CD4-positive, alpha-beta T cell treated with Interleukin-4 for 1 hour (primary cell): ENCODE measurements at regions not wholly inside any gene's neighbourhood (a gene's known extent, or its start where the extent isn't known, plus 50 kb on each side); places are given as distances from the start of the nearest gene placed in this dataset.

ENCODE experiments used
- DNase-seq, 2 donors: peaks; one replicate each; pipeline ENCODE4 v3.0.0-alpha.2; 2020 to 2022

DNA sequence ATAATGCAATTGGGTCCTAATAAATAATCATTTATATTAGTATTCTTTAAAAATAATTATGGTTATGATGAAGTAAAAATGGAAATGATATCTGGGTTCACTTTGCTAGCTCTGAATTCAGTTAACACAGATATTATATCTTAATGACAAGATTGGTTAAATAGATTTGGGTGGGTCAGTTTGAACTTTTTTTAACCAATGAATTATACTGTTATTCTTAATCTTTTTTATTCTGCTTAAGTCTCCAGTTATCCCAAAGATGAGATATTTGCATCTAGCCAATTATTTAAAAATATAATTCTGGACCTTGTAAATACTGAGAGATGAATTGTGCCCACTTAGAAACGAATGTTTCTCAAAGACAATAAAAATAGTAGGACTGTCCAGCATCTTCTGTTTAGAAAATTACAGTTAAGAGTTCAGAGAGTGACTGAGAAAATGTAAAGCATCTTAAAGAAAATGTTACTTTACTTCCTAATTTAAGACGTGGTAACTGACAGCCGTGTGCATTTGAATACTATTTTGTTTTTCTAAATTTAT lies 345.2 kb downstream of the USP25 start:
- DNase-seq: no peak

DNA sequence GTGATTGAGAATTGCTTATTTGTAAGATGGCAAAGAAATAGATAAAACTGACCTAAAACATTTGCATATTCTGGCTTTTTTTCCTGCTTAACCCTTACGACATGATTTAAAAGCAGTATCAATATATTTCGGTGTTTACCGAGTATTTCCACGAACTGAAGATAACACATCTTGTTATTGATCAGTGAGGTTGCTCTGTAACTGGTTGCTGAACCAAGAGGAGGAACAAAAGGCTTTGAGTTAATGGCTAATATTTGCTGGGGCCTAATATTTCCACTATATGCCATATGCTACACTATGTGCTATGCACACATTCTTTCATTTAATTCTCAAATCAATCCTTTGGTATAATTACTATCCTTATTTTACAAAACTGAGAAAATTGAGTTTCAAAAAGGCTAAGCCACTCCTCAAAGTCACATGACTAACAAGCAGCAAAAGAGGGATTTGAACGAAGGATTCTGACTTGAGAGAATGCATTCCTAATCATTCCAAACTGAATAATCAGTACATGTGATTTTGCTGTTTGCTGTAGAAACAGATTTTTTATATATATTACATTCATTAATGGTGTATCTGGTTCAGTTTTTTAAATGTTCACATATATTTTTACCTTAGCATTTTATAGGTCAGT lies 346.0 kb downstream of the USP25 start:
- DNase-seq: no peak

DNA sequence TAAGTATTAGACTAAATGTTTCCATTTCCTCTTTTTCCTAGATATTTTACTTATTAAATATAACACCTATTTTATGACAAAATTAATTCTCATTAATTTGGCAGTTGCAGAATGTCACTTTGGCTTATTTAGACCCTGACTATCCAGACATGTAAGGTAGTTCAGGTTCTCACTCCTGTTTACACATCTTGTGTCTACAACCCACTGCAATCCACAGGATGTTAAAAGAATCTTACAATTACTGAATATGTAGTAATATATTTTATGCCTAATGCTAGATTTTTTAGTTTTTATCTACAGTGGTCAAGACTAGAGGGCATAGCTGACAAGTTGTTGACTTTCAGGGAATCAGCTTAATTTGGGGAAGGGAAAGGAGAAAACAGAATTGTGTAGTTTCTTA lies 346.7 kb downstream of the USP25 start:
- DNase-seq: no peak

DNA sequence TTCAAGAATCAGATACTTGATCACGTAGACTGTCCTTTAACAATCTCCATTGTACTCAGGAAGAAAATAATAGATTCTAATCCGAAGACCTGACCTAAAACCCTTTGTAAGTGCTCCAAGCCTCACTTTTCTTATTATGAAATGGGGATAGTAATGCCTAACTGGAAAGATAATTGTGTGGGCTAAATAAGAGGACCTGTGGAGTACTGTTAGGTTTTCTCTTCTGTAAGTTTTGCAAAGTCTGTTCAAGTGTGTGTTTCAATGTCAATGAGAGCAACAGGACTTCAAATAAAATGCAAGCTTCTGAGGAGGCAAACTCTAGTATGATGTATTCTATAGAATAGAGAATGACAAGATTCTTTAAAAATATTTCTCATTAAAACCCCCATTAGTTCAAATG lies 348.6 kb downstream of the USP25 start:
- DNase-seq: no peak

DNA sequence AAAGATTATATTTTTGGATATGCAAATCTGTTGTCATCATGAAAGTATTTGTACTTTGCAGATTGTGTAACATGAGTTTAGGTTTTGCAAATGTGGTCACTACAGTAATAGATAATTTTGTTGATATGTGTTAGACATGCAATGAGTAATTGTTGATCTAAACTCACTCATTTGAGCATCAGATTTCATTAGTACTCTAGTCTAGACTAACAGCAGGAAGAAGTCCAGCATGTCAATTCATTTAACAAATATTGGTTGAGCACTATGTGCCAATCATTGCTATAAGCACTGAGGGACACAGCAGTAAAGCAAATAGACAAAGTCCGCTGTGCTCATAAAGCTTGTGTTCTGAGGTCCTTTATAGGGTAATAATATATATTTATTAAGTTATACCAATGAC lies 350.0 kb downstream of the USP25 start:
- no peak for DNase-seq

DNA sequence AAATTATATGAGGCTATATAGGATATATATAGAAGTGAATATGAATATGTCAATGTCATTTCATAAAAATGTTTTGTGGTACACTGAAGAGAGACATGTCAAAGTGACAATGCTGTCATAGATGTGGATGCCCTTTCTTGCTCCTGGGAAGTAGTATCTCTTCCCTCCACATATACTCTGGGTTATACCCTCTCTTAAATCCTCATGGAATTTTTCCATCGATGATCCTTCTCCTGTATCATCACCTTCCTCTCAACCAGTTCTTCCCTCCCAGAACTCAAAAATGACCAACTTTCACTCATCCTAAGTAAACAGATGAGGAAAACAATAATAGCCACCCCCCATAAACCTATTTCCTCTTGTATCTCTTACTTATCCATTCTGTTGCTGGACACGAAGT lies 351.5 kb downstream of the USP25 start:
- no peak for DNase-seq

DNA sequence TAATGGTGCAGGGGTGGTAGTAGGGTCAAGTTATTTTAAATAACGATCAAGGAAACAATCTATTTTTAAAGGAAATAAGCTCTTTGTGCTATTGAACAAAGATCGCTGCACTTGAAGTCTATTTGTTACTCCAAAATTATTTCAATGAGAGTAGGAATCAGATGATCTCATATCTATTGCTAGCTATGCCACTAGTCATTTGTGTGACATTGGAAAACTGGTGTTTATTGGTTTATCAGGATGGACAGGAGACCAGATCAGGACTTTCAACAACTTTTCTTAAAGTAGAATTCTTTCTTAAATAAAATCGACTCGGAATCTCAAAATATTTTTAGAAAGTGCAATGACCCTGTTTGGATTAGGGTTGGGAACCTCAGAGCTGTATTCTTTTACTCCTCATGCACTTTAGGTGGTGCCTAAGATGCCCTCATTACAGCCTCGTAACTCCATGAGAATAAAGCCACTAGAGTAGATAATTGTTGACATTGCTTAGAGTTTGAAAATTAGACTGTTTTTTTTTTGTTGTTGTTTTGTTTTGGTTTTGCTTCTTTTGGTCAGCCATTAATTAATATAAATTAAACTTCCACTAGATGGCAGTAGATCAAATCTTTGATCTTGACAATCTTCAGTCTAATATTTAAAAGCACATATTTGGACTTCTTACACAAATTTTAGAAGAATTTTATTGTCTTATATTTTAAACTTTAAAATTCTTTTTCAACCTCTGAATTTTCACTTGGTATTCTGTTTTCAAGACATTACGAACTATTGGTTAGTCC lies 352.4 kb downstream of the USP25 start:
- no peak for DNase-seq

DNA sequence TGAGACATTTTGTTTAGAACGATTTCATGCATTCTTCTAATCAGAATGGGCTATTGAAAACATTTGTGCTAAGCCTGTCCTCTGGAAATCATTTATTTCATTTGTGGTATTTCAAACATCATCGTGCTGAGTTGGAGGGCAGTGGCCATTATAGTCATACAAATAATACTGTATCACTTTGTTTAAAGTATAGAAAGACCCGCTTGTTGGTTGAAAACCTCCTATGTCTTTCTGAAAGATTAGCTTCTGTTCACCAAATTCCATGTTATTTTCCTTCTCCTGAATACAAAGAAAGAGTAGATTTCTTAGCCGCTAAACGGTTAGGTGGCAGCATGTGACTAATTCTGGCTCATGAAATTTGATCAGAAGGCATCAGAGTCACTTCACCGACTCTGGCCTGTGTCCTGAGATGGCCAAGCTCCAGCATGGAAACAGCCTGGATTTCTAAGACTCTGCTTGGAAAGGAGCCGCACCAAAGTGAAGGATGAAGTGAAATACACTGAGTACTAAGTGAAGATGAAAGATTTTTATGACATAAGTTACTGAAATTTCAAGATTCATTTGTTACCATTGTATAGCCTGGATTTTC lies 355.1 kb downstream of the USP25 start:
- no peak for DNase-seq

DNA sequence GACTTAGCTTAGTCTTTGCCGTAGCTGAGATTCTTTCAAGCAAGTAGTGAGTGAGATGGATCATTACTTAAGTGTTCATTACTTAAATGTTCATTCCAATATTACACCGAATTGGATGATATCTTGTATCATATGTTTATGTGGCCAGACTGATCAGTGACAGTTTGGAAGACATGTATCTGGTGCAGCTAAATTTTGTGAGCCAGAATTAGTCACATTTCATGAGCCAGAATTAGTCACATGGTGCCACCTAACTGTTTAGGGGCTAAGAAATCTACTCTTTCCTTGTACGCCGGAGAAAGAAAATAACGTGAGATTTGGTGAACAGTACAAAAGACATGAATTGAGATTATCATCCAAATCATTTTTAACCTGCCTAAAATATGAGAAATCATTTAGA lies 355.6 kb downstream of the USP25 start:
- DNase-seq: no peak

DNA sequence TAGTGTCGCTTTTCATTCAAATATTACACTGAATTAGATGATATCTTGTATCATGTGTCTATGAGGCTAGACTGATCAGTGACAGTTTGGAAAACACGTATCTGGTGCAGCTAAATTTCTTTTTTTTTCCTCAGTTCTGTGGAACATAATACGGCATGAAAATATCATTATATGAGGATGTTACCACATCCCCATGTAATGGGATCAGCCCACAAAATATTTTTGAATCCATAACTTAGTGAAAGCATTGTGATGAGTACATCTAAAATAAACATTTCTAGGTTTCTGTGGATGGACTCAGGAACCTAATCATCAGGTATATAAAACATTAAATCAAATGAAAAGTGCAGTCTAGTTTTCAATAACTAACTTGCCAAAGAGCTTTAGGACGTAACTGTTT lies 356.3 kb downstream of the USP25 start:
- DNase-seq: no peak

DNA sequence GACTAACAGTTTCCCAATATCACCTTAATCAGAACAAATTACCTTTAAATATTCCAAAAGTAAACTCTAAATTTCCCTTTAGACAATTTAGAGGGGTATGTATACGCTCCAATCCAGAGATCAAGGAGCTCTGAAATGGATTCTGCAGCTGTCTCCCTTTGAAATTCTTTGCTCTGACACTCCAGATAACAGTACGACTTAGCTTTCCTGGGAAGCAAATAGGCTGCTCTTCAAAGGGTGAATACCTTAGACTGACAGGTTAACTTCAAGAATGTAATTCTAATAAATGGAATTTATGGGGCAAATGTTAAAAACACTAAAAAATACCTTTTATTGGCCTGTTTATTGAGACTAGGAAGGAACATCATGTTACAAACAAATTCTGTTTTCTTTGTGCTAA lies 357.2 kb downstream of the USP25 start:
- DNase-seq: no peak

DNA sequence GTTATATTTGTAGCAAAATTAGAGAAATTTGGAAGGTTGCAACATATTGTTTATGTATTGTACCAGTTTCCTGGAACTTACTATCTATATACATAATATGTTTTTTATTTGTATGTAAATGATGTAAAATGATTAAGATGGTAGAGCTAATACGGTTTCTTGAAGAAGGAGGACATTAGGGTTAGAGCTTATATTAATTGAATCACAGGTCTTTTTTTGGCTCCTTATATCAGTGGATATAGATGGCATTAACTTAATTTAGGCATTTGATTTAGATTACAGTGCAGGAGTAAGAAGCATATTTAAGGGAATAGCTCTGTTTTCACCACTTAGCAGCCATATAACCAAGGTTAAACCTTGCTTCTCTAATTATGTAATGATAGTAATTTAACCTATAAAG lies 357.7 kb downstream of the USP25 start:
- no peak for DNase-seq

DNA sequence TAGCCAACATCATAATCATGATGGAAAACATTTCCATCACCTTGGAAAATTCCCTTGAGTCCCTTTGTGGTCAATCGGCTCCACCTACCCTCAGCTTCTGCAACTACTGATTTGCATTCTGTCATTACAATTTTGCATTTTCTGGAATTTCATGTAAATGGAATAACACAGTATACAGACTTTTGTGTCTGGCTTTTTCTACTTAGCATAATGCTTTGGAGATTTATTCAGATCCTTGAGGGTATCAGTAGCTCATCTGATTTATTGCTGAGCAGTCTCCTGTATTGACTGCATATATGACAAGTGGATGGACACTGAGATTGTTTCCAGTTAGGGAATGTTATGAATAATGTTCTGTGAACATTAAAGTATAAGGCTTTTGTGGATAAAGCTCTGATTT lies 358.3 kb downstream of the USP25 start:
- no peak for DNase-seq

DNA sequence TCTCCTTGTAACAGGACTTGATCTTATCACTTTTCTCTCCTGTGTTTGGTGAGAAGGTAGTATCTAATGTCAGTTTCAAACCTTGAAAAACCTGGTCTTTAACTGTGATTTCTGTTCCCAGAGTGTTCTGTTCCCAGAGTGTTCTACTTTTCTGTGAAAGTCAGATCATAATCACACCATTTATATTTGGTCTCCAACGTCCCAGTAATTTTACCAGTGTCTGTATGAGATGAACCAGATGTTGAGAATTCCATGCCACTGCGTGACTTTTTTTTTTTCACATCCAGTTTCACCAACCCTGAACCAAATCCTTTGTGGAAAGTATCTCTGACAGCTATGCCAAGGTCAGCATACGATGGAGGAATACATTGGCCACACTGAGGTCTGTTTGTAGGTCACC lies 365.2 kb downstream of the USP25 start:
- no peak for DNase-seq

DNA sequence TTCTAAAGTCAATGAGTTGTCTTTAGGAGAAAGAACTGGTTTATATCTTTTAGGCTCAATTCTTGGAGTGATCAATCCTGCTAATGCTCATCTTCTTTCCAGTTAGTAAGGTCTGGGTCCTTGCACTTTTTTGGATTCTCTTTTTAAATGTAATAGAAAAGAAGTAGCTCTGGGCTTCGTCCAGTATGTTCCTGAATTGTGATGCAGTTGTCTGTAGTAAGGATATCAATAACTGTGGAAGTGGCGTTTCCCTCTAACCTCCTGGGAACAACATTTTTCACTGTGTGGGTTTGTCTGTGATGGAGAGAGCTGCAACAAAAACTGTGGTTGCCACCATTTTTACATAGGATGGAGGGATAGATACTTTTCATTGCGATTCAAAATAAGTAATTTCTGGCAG lies 367.2 kb downstream of the USP25 start:
- no peak for DNase-seq

DNA sequence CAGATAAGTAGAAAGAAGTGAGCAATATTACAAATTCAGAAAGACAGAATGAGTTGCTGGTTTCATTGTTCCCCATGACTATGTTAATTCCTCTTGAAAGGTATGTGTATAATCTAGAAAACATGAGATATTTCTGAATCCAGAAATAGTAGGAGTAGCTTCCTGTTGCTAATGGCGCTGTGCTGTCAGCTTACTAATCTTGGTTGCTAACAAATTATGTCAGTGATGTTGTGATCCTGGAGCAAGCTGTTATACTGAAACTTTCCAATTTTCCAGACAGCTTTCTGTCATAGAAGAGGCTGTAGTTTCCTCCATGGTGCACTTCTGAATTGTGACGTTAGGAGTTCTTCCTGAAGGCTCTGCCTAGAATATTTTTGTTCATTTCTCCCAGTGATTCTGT lies 372.3 kb downstream of the USP25 start:
- no peak for DNase-seq

DNA sequence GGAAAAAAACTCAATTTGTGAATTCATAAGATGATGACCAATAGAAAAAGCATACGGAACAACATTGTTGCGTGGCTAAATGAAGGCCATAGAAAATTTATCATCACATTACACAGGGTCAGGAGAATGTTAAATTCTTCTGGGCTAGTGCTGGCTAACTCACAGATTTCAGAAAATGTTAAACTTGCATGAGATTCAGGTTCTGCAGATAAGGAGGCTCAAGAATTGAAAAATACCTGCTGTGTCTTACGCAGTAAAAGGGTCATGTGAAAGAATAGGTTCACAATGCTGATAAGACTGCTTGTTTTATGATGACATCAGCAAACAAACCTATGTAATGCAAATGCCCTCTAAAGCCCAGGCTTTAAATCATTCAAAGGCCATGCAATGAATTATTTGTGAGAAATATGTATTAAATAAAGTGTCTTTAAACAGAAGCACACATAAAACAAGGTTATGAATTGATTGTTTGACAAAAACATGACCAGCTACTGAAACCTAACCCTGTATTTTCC lies 378.8 kb downstream of the USP25 start:
- DNase-seq: no peak

DNA sequence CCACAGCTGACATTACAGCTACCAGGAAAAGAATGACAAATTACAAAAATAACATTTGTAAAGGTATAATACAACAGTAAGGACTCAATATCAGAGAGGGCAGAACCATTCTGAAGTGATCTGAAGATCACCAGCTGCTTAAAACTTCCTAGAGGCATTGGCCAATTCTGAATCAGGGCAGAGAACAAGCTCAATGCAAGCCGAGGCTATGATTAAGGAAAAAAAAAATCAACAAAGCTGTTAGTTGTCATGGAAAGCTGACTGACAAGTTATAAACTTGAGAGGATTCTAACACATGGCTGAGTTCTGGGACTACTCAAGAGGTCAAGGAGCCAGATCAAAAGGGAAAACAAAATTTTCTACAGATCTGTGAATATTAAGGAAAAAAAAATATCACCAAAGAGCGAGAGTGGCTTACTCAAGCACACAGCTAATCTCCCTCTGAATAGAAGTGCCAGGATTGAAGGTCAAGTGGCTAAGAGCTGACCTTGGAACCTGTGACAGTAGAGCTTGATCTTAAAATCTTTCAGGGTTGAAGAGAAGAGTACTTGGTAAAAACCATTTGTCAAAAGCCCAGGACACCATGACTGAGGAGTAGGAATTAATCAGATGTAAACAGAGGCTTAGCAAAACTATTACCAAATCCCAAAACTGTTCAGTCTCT lies 383.4 kb downstream of the USP25 start:
- DNase-seq: no peak

DNA sequence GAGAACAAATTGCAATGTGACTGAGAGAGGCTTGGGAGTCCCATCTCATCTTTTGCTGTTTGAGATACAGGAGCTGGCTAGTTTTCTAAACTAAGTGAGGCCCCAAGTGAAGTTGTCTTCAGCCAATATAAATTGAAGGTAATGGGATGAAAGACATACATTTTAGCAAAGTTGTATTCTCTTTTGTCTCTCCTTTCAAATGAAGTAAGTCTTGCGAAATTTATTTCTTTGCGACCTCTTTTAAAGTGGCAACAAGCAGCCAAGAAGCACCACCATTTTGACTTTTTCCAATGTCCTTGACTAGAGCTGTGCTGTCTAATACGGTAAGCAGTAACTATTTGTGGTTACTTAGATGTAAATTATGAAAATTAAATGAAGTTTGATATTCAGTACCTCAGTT lies 385.7 kb downstream of the USP25 start:
- DNase-seq: no peak

DNA sequence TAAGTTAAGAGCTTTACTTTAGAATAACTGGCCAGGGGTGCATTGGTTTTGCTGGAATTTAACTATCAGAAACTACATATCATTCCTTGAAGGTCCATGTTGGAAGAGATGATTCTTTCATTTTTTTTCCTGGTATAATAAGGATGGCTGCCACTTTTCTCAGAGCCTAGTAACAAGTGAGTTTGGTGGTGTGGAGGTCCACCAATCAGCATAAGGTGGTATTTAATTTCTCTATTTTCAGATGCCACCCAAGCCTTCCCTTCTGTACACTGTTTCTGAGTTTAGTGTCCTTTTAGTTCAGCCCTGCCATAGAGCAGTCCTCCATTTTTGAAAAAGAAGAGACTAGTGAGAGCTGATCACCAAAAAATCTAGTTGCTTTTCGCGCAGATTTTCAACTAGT lies 386.3 kb downstream of the USP25 start:
- DNase-seq: no peak

DNA sequence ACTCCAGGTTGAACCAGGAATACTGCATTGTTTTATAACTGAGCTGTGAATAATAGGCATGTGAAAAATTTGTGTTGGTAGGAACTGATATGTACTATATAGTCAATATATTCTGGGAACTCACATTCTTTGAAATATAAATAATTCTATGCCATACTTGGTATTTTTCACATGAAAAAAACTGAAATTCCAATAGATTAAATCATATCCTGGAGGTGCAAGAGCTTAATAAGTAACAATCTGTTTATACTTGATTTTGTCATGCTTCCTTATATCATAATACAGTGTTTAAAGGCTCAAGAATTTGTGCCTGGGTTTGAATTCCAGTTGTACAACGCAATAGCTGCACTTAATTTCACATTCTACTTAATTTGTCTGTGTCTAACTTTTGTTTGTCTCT lies 387.0 kb downstream of the USP25 start:
- no peak for DNase-seq

DNA sequence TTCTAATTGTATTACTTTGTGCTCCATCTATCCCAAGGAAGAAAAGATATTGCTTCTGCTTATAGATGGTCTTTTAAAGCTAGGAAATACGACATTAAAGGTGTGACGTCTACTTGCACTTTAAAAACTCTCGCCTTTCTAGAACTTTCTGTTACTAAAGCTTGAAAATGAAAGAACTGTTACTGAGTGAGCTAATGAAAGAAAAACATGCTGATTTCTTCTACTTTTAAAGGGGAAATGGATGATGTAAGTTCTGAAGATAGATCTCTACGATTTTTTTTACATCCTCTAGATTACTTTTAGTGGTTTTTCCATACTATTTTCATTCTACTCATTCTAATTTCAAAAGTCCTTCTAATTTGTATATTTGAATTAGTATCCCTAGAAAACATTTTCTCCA lies 387.5 kb downstream of the USP25 start:
- no peak for DNase-seq

DNA sequence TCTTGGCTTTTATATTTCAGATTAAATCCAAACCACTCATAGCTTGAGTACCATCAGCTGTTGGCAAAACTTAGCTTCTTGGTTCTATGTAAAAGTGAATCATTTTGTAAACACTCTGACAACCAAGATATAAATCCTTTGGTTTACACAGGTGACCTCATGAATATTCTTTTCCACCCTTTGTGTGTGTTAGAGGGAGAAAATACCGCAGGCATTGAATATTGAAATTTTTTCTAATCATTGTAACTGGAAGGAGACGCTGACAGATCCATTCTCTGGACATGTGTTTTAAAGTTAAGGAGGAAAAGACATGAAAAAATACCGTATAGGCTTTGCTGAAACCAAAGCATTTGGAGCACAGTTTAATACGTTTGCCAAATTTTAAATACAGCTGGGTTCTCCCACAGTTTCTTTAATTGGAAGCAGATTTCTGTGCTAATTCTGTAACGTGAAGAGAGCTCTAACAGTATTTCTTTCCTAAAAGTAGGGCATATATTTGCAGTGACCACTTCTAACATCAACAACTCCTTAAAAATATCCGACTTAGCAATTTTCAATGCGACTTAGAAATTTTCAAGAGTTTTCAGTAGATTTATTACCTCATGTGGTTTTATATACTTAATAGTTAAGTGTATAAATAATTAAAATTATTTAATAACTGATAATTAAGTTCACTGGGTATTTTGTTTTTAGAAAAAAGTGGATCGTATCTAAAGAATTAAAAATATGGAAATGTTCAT lies 388.2 kb downstream of the USP25 start:
- DNase-seq: no peak
